ENCODE measurements at regions not wholly inside any gene's neighbourhood (a gene's known extent, or its start where the extent isn't known, plus 50 kb on each side); places are given as distances from the start of the nearest gene placed in this dataset.

GRCh38 chr2:62303788-62304187 is 107.9 kb downstream of the B3GNT2 start:
- in situ Hi-C loops (cut with MboI; ENCODE audit: low sequenced_read_pairs in 4 of 4) (no loop called here), intact Hi-C loops (cut with DNase I; ENCODE audit: low total_unique reads) (loop anchor here (10.0 kb wide), 1 partner anchor 109 kb away; the partner anchor contains the start of gene B3GNT2)
- Histone ChIP-seq H3K27me3 (no peaks in the 10 kb centered on the region), H3K4me1 (peaks cover 0 to 5% of the 10 kb centered on the region in 2 donors), H3K9me3 (no peaks in the 10 kb centered on the region), H3K36me3 (no peaks in the 10 kb centered on the region), H3K4me3 (no peak overlapping the region), H3K27ac (peak overlapping the region; percentile 45 to 74 (median 66))
- no peak for TF ChIP-seq POLR2A (IDR thresholded peaks at IDR 0.05)
- TF ChIP-seq, protein P1, sequence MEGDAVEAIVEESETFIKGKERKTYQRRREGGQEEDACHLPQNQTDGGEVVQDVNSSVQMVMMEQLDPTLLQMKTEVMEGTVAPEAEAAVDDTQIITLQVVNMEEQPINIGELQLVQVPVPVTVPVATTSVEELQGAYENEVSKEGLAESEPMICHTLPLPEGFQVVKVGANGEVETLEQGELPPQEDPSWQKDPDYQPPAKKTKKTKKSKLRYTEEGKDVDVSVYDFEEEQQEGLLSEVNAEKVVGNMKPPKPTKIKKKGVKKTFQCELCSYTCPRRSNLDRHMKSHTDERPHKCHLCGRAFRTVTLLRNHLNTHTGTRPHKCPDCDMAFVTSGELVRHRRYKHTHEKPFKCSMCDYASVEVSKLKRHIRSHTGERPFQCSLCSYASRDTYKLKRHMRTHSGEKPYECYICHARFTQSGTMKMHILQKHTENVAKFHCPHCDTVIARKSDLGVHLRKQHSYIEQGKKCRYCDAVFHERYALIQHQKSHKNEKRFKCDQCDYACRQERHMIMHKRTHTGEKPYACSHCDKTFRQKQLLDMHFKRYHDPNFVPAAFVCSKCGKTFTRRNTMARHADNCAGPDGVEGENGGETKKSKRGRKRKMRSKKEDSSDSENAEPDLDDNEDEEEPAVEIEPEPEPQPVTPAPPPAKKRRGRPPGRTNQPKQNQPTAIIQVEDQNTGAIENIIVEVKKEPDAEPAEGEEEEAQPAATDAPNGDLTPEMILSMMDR (IDR thresholded peaks at IDR 0.05 in 4 of 5, conservative IDR thresholded peaks at IDR 0.05 in 1 of 5) = no peak
- DNase-seq (no peak), ATAC-seq (no peak)

DNA sequence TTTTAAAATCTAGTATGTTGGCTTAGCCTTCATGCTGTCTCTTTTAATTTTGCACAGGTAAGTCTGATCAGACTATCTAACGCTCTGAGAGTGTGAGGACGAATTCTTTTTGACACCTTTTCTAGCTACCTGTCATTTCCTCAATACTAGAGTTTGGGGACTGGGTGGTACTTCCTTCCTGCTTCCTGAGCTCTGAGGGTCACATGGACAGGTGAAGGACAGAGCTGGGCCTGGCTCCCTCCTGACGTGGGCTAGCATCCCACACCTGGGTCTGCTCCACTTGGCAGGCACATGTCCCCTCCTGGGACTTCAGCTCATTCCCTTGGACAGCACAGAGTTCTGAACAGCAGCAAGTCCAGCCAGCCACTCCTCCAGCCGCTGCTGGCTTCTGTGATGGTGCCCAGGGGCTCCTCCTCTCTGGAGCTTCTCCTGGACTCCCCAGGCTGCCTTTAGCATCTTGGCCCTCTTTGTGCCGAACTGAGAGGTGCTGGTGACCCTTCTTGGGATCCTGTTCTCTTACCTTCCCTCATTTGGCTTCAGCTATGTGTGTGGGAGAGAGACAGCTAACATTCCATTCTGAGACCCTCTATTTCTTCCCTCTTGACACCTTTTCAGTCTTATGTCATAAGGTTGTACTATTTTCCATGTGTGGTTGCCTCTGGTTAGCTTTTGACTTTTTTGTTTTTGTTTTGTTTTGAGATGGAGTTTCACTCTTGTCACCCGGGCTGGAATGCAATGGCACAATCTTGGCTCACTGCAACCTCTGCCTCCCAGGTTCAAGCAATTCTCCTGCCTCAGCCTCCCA is 106.9 kb downstream of the B3GNT2 start:
- in situ Hi-C loops (cut with MboI; ENCODE audit: low sequenced_read_pairs in 4 of 4) = no loop called here
- Histone ChIP-seq H3K36me3 (no peaks in the 10 kb centered on the region), H3K9me3 (no peaks in the 10 kb centered on the region), H3K27me3 (no peaks in the 10 kb centered on the region), H3K4me1 (peaks cover 0 to 5% of the 10 kb centered on the region in 2 donors), H3K4me3 (no peak overlapping the region), H3K27ac (no peak overlapping the region)
- no peak for ATAC-seq
- no peak for TF ChIP-seq POLR2A (IDR thresholded peaks at IDR 0.05)
- TF ChIP-seq, protein P1 (IDR thresholded peaks at IDR 0.05 in 4 of 5, conservative IDR thresholded peaks at IDR 0.05 in 1 of 5) = no peak
- no peak for DNase-seq
- intact Hi-C loops (cut with DNase I; ENCODE audit: low total_unique reads) = loop anchor here (10.0 kb wide), 1 partner anchor 108 kb away; the partner anchor contains the start of gene B3GNT2

DNA sequence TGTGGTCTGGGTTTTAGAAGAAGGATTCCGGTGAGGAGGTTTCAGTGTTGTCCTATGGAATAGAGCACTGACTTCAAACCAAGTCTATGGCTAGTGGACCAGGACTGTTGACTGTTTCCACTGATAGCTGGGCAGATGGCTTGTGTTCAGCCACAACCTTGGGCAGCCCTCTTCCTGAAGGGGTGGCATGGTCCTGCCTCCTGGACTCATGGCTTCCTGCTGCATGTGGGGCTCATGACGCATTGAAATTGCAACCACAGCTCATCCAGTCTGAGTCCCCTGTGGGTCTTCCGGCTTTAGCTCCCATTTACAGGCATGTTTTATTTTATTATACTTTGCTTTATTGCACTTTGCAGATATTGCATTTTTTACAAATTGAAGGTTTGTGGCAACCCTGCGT is 105.0 kb downstream of the B3GNT2 start:
- intact Hi-C loops (cut with DNase I; ENCODE audit: low total_unique reads) = loop anchor here (10.0 kb wide), 1 partner anchor 106 kb away; the partner anchor contains the start of gene B3GNT2
- DNase-seq (no peak), ATAC-seq (no peak)
- H3K27ac ChIP-seq = no peak overlapping the region
- H3K36me3 ChIP-seq = no peaks in the 10 kb centered on the region
- no peaks in the 10 kb centered on the region for H3K27me3 ChIP-seq
- peaks cover 0 to 5% of the 10 kb centered on the region in 2 donors for H3K4me1 ChIP-seq
- in situ Hi-C loops (cut with MboI; ENCODE audit: low sequenced_read_pairs in 4 of 4) = no loop called here
- H3K9me3 ChIP-seq = no peaks in the 10 kb centered on the region
- no peak for TF ChIP-seq POLR2A (IDR thresholded peaks at IDR 0.05)
- TF ChIP-seq, protein P1 (IDR thresholded peaks at IDR 0.05 in 4 of 5, conservative IDR thresholded peaks at IDR 0.05 in 1 of 5) = no peak
- H3K4me3 ChIP-seq = no peak overlapping the region

DNA sequence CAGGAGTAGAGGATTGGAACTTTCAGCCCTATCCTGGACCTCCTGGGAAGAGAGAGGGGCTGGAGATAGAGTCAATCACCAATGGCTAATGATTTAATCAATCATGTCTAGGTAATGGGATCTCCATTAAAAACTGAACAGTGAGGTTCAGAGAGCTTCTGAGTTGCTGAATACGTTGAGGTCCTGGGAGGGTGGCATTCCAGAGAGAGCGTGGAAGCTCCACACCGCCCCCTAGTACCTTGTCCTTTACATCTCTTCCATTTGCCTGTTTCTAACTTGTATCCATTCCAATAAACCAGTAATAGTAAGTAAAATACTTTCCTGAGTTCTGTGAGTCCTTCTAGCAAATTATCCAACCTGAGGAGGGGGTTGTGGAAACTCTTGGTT is 101.7 kb downstream of the B3GNT2 start:
- Histone ChIP-seq H3K36me3 (no peaks in the 10 kb centered on the region), H3K27ac (no peak overlapping the region), H3K4me3 (no peak overlapping the region), H3K9me3 (no peaks in the 10 kb centered on the region), H3K27me3 (no peaks in the 10 kb centered on the region), H3K4me1 (peaks cover 14 to 19% of the 10 kb centered on the region in 2 donors)
- in situ Hi-C loops (cut with MboI; ENCODE audit: low sequenced_read_pairs in 4 of 4) = no loop called here
- TF ChIP-seq POLR2A (IDR thresholded peaks at IDR 0.05) = no peak
- TF ChIP-seq, protein P1 (IDR thresholded peaks at IDR 0.05 in 4 of 5, conservative IDR thresholded peaks at IDR 0.05 in 1 of 5) = no peak
- no peak for DNase-seq
- intact Hi-C loops (cut with DNase I; ENCODE audit: low total_unique reads) = no loop called here
- no peak for ATAC-seq

All from gastrocnemius medialis (tissue), 4 donors.